Ovary (tissue), 3 donors: ENCODE measurements at regions not wholly inside any gene's neighbourhood (a gene's known extent, or its start where the extent isn't known, plus 50 kb on each side); places are given as distances from the start of the nearest gene placed in this dataset.

Experiments used
- CTCF ChIP-seq, 3 donors: fragments of 450-650 bp in 2 of 3; fragments of 200-600 bp in 1 of 3; IDR thresholded peaks; one replicate each; pipeline versions ENCODE4 v1.5.1 to v1.8.0; 2016 to 2022; ENCODE audit warnings: antibody characterized with exemption in 3 of 3, mild to moderate bottlenecking in 1 of 3
- EP300 ChIP-seq: sonication (generic); formaldehyde crosslinking; IDR thresholded peaks from one replicate; pipeline ENCODE4 v1.6.1; 2017; ENCODE audit warnings: antibody characterized with exemption
- POLR2A ChIP-seq: fragments of 450-650 bp; IDR thresholded peaks from one replicate; pipeline ENCODE4 v1.6.1; 2017; ENCODE audit warnings: antibody characterized with exemption, mild to moderate bottlenecking, moderate library complexity
- donor health status: DM: no; HTN: no; CAD: no.

GRCh38 chr5:6826756-6827155 lies 113.5 kb downstream of the TENT4A start:
- TF ChIP-seq CTCF (IDR thresholded peaks at IDR 0.05) (no peak), EP300 (no peak), POLR2A (no peak)
